ENCODE measurements at regions not wholly inside any gene's neighbourhood (a gene's known extent, or its start where the extent isn't known, plus 50 kb on each side); places are given as distances from the start of the nearest gene placed in this dataset.

- no peaks in the 10 kb centered on the region for H3K36me3 ChIP-seq
- 39 to 63% methylated on average over 2 of the region's 2 CpGs for WGBS, 2 donors
- intact Hi-C loops (cut with DNase I): no loop called here
Observed at GRCh38 chrX:39311646-39312045, 510.4 kb downstream of the MID1IP1 start.

GRCh38 chrX:39313146-39313545, 511.9 kb downstream of the MID1IP1 start:
- TF ChIP-seq POLR2A (IDR thresholded peaks at IDR 0.05) (no peak), CTCF (IDR thresholded peaks at IDR 0.05) (no peak)
- H3K9me3 ChIP-seq: no peaks in the 10 kb centered on the region
- peaks cover 0 to 5% of the 10 kb centered on the region in 2 donors for H3K4me1 ChIP-seq
- 100% methylated on average over 1 of the region's 1 CpG for whole genome bisulfite sequencing, 2 donors
- no peak overlapping the region for H3K27ac ChIP-seq
- H3K36me3 ChIP-seq: no peaks in the 10 kb centered on the region
- H3K27me3 ChIP-seq: no peaks in the 10 kb centered on the region
- intact Hi-C loops (cut with DNase I): no loop called here
- no peak for DNase-seq
- H3K4me3 ChIP-seq (replicated peaks in 1 of 3): no peak overlapping the region

More at GRCh38 chrX:39311646-39312045, 510.4 kb downstream of the MID1IP1 start:
- Histone ChIP-seq H3K27ac (no peak overlapping the region), H3K4me1 (peaks cover 0 to 5% of the 10 kb centered on the region in 2 donors), H3K9me3 (no peaks in the 10 kb centered on the region), H3K4me3 (replicated peaks in 1 of 3) (no peak overlapping the region), H3K27me3 (no peaks in the 10 kb centered on the region)
- no peak for TF ChIP-seq CTCF (IDR thresholded peaks at IDR 0.05)
- no peak for TF ChIP-seq POLR2A (IDR thresholded peaks at IDR 0.05)
- no peak for DNase-seq

- WGBS, 2 donors: 60 to 68% methylated on average over 5 of the region's 6 CpGs
- Histone ChIP-seq H3K27ac (no peak overlapping the region), H3K27me3 (no peaks in the 10 kb centered on the region), H3K9me3 (no peaks in the 10 kb centered on the region), H3K4me1 (no peaks in the 10 kb centered on the region), H3K36me3 (no peaks in the 10 kb centered on the region), H3K4me3 (replicated peaks in 1 of 3) (no peak overlapping the region)
- DNase-seq: peak; percentile 7 to 8
- TF ChIP-seq CTCF (IDR thresholded peaks at IDR 0.05): no peak
- TF ChIP-seq POLR2A (IDR thresholded peaks at IDR 0.05): no peak
- intact Hi-C loops (cut with DNase I): no loop called here
Observed at GRCh38 chrX:39318506-39319343, 517.5 kb downstream of the MID1IP1 start.

- H3K4me1 ChIP-seq: no peaks in the 10 kb centered on the region
- H3K9me3 ChIP-seq: no peaks in the 10 kb centered on the region
- H3K27ac ChIP-seq: no peak overlapping the region
- TF ChIP-seq CTCF (IDR thresholded peaks at IDR 0.05) (no peak), POLR2A (IDR thresholded peaks at IDR 0.05) (no peak)
- no peaks in the 10 kb centered on the region for H3K27me3 ChIP-seq
- WGBS, 2 donors: 100% methylated on average over 1 of the region's 1 CpG; no CpG with 5 or more reads in 1 of the 2 donors
- DNase-seq: no peak
- H3K36me3 ChIP-seq: no peaks in the 10 kb centered on the region
- intact Hi-C loops (cut with DNase I): no loop called here
- no peak overlapping the region for H3K4me3 ChIP-seq (replicated peaks in 1 of 3)
Observed at GRCh38 chrX:39320165-39320564, 518.9 kb downstream of the MID1IP1 start.

- Histone ChIP-seq H3K27ac (no peak overlapping the region), H3K4me3 (replicated peaks in 1 of 3) (no peak overlapping the region), H3K36me3 (no peaks in the 10 kb centered on the region), H3K4me1 (no peaks in the 10 kb centered on the region), H3K9me3 (no peaks in the 10 kb centered on the region), H3K27me3 (no peaks in the 10 kb centered on the region)
- DNase-seq: no peak
- no peak for TF ChIP-seq POLR2A (IDR thresholded peaks at IDR 0.05)
- TF ChIP-seq CTCF (IDR thresholded peaks at IDR 0.05): no peak
- 38 to 46% methylated on average over 5 of the region's 5 CpGs for WGBS, 2 donors
- intact Hi-C loops (cut with DNase I): no loop called here
Observed at GRCh38 chrX:39322496-39322895, 521.2 kb downstream of the MID1IP1 start.

Data from thyroid gland (tissue), 4 donors.